RWPE2 (cell line): ENCODE measurements at regions not wholly inside any gene's neighbourhood (a gene's known extent, or its start where the extent isn't known, plus 50 kb on each side); places are given as distances from the start of the nearest gene placed in this dataset.

Experiments used
- ATAC-seq: fragments of 200-7000 bp; cut with Tn5 transposase; 3 replicates; pipeline ENCODE4 v1.9.1; 2021; ENCODE audit warnings: low read depth
- DNase-seq: peaks from one replicate; pipeline ENCODE4 v3.0.0-alpha.2; 2020; ENCODE audit warnings: low spot score
- H3K27ac ChIP-seq: fragments of 450-650 bp; 2 replicates; pipeline ENCODE4 v1.5.1; 2017; ENCODE audit warnings: mild to moderate bottlenecking; ENCODE audit not compliant: poor library complexity, severe bottlenecking
- H3K27me3 ChIP-seq: fragments of 250-450 bp; sonication (Bioruptor Pico); 2 replicates; pipeline ENCODE4 v1.5.1; 2021; ENCODE audit warnings: mild to moderate bottlenecking, moderate library complexity; ENCODE audit not compliant: insufficient read depth, poor library complexity, severe bottlenecking
- H3K36me3 ChIP-seq: fragments of 250-450 bp; sonication (Bioruptor Pico); 2 replicates; pipeline ENCODE4 v1.5.1; 2020; ENCODE audit warnings: low read depth, mild to moderate bottlenecking, moderate library complexity
- H3K4me1 ChIP-seq: fragments of 250-450 bp; sonication (Bioruptor Pico); 2 replicates; pipeline ENCODE4 v1.5.1; 2021; ENCODE audit warnings: mild to moderate bottlenecking, moderate library complexity; ENCODE audit not compliant: insufficient read depth, poor library complexity, severe bottlenecking
- H3K4me3 ChIP-seq: fragments of 250-450 bp; sonication (Bioruptor Pico); 2 replicates; pipeline ENCODE4 v1.5.1; 2021; ENCODE audit warnings: mild to moderate bottlenecking, moderate library complexity; ENCODE audit not compliant: severe bottlenecking
- H3K9me3 ChIP-seq: fragments of 250-450 bp; sonication (Bioruptor Pico); 2 replicates; pipeline ENCODE4 v1.5.1; 2021; ENCODE audit warnings: mild to moderate bottlenecking, moderate library complexity; ENCODE audit not compliant: severe bottlenecking
- TF ChIP-seq, protein P1 (sequence below): fragments of 450-650 bp; IDR thresholded peaks from one replicate; pipeline ENCODE4 v1.5.1; 2017; ENCODE audit warnings: mild to moderate bottlenecking, moderate library complexity; ENCODE audit not compliant: poor library complexity, severe bottlenecking

DNA sequence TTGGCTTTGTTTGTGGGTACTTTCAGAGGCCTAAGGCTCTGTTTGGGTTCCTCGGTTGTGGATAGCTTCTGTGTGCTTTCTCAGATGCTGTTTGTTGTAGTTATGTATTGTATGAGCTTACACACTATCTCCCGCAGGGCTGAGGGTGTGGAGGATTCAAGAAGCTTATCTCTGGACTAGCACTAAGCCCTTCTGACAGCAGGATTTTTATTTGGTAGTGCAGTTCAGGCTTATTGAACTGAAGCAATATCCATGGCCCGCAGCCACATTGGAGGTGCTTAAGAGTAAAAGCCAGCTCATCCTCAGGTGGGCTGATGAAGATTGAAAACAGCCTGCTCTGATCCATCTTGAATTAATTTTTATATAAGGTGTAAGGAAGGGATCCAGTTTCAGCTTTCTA, 128.2 kb downstream of the RASGEF1B start:
- Histone ChIP-seq H3K4me3 (no peak overlapping the region), H3K27ac (no peak overlapping the region), H3K9me3 (no peaks in the 10 kb centered on the region), H3K4me1 (no peaks in the 10 kb centered on the region), H3K36me3 (no peaks in the 10 kb centered on the region), H3K27me3 (no peaks in the 10 kb centered on the region)
- ATAC-seq: no peak
- TF ChIP-seq, protein P1, sequence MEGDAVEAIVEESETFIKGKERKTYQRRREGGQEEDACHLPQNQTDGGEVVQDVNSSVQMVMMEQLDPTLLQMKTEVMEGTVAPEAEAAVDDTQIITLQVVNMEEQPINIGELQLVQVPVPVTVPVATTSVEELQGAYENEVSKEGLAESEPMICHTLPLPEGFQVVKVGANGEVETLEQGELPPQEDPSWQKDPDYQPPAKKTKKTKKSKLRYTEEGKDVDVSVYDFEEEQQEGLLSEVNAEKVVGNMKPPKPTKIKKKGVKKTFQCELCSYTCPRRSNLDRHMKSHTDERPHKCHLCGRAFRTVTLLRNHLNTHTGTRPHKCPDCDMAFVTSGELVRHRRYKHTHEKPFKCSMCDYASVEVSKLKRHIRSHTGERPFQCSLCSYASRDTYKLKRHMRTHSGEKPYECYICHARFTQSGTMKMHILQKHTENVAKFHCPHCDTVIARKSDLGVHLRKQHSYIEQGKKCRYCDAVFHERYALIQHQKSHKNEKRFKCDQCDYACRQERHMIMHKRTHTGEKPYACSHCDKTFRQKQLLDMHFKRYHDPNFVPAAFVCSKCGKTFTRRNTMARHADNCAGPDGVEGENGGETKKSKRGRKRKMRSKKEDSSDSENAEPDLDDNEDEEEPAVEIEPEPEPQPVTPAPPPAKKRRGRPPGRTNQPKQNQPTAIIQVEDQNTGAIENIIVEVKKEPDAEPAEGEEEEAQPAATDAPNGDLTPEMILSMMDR: no peak
- no peak for DNase-seq

DNA sequence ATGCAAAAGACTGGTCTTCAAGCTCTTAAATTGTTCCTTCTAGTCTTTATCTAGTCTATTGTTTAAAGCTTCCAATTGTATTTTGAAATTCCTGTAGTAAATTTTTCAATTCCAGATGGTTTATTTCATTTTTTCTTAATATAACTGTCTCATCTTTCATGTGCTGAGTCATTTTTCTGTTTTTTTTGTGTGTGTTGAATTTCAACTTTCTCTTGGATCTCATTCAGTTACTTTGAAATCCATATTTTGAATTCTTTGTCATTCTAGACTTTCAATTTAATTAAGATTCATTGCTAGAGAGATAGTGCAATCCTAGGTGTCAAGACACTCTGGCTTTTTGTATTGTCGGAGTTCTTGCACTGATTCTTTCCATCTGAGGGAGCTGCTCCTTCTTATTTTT, 128.0 kb upstream of the PRKG2 start:
- no peaks in the 10 kb centered on the region for H3K9me3 ChIP-seq
- H3K27me3 ChIP-seq: no peaks in the 10 kb centered on the region
- no peaks in the 10 kb centered on the region for H3K36me3 ChIP-seq
- DNase-seq (no peak), ATAC-seq (no peak)
- no peak overlapping the region for H3K27ac ChIP-seq
- no peaks in the 10 kb centered on the region for H3K4me1 ChIP-seq
- TF ChIP-seq, protein P1: no peak
- no peak overlapping the region for H3K4me3 ChIP-seq

GRCh38 chr4:81337211-81337610, 122.2 kb upstream of the PRKG2 start:
- ATAC-seq (no peak), DNase-seq (no peak)
- Histone ChIP-seq H3K27me3 (no peaks in the 10 kb centered on the region), H3K4me3 (no peak overlapping the region), H3K9me3 (no peaks in the 10 kb centered on the region), H3K4me1 (no peaks in the 10 kb centered on the region), H3K36me3 (no peaks in the 10 kb centered on the region), H3K27ac (no peak overlapping the region)
- TF ChIP-seq, protein P1: no peak

DNA sequence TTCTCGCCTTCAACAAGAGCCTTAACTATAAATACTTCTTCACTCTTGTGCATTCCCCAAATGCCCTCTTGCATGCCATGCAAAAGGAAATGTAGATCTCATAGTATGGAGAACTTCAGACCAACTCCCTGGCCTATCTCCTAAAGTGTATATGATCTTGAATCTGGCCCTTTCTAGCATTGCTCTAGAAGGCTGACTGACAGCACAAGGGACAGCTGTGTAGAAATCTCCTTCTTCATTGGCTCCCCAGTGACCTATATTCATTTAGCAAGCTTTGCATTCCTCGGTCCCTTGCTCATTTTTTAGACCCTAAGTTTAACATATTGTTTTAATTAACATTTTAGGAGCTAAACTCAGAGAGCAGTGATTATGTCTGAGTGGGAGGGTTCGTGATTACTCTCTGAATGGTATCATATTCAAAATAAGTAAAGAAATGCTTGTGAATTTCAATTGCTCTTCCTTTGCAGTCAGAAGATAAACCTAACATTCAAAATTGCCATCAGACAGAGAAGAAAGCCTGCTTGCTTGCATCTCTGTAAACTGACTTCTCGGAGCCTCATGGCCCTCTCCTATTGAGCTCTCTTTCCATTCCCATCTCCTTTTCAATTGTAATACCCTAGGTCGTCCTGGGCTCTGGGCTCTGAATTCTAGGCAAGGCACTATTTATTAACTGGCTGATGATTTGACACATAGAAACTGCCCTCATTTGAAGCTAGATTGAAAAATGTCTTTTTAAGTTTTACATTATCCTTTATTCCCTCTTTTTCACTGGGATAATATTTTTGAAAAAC, 120.3 kb upstream of the PRKG2 start:
- no peak for ATAC-seq
- Histone ChIP-seq H3K27me3 (no peaks in the 10 kb centered on the region), H3K36me3 (no peaks in the 10 kb centered on the region), H3K27ac (no peak overlapping the region), H3K4me1 (no peaks in the 10 kb centered on the region), H3K9me3 (no peaks in the 10 kb centered on the region), H3K4me3 (no peak overlapping the region)
- no peak for DNase-seq
- TF ChIP-seq, protein P1: no peak

- H3K27ac ChIP-seq: no peak overlapping the region
- H3K4me3 ChIP-seq: no peak overlapping the region
- DNase-seq (no peak), ATAC-seq (no peak)
- no peaks in the 10 kb centered on the region for H3K9me3 ChIP-seq
- no peaks in the 10 kb centered on the region for H3K36me3 ChIP-seq
- H3K4me1 ChIP-seq: no peaks in the 10 kb centered on the region
- TF ChIP-seq, protein P1: no peak
- no peaks in the 10 kb centered on the region for H3K27me3 ChIP-seq
Observed at GRCh38 chr4:81330018-81330417, 115.0 kb upstream of the PRKG2 start.
